GM23338 (cell line): ENCODE measurements at regions not wholly inside any gene's neighbourhood (a gene's known extent, or its start where the extent isn't known, plus 50 kb on each side); places are given as distances from the start of the nearest gene placed in this dataset.

Source experiments
- ATAC-seq: fragments of 200-7000 bp; cut with Tn5 transposase; 3 replicates; pipeline ENCODE4 v1.9.1; 2020
- DNase-seq: peaks from one replicate; pipeline ENCODE4 v3.0.0-alpha.2; 2015; ENCODE audit warnings: low spot score
- H2AFZ ChIP-seq: fragments of 200-600 bp; sonication (generic); 2 replicates; pipeline ENCODE4 v1.8.0; 2016; ENCODE audit warnings: antibody characterized with exemption, mild to moderate bottlenecking, moderate library complexity
- H3F3A ChIP-seq: fragments of 200-600 bp; sonication (generic); replicated peaks from 2 replicates; pipeline ENCODE4 v1.8.0; 2017; ENCODE audit warnings: antibody characterized with exemption, mixed run types, low read depth
- H3K27ac ChIP-seq: fragments of 200-600 bp; sonication (generic); 2 replicates; pipeline ENCODE4 v1.6.1; 2016; ENCODE audit warnings: low read depth
- H3K27me3 ChIP-seq: fragments of 200-600 bp; sonication (generic); 2 replicates; pipeline ENCODE4 v1.8.0; 2016; ENCODE audit warnings: mild to moderate bottlenecking, mixed run types, moderate library complexity; ENCODE audit not compliant: insufficient read depth
- H3K36me3 ChIP-seq: fragments of 200-600 bp; sonication (generic); 2 replicates; pipeline ENCODE4 v1.8.0; 2016; ENCODE audit warnings: mild to moderate bottlenecking; ENCODE audit not compliant: insufficient read depth
- H3K4me1 ChIP-seq: fragments of 200-600 bp; sonication (generic); 2 replicates; pipeline ENCODE4 v1.8.0; 2016; ENCODE audit warnings: mild to moderate bottlenecking, moderate library complexity; ENCODE audit not compliant: insufficient read depth
- H3K4me2 ChIP-seq: fragments of 200-600 bp; sonication (generic); 2 replicates; pipeline ENCODE4 v1.7.1; 2017; ENCODE audit warnings: mixed run types
- H3K4me3 ChIP-seq: fragments of 200-600 bp; sonication (generic); 2 replicates; pipeline ENCODE4 v1.6.1; 2016; ENCODE audit warnings: mixed run types
- H3K79me2 ChIP-seq: fragments of 200-600 bp; sonication (generic); replicated peaks from 2 replicates; pipeline ENCODE4 v1.8.0; 2017; ENCODE audit warnings: mild to moderate bottlenecking; ENCODE audit not compliant: insufficient read depth
- H3K9me2 ChIP-seq: fragments of 200-600 bp; sonication (generic); 2 replicates; pipeline ENCODE4 v1.8.0; 2017; ENCODE audit not compliant: insufficient read depth
- H4K20me1 ChIP-seq: fragments of 200-600 bp; sonication (generic); replicated peaks from 2 replicates; pipeline ENCODE4 v1.8.0; 2017; ENCODE audit warnings: mild to moderate bottlenecking; ENCODE audit not compliant: insufficient read depth
- H3K27ac Mint-ChIP-seq: 2 replicates; pipeline ENCODE4 v1.8.0; 2020; ENCODE audit warnings: inconsistent platforms, mild to moderate bottlenecking, moderate library complexity, mixed read lengths
- H3K27me3 Mint-ChIP-seq: 3 replicates; pipeline ENCODE4 v1.8.0; 2022; ENCODE audit warnings: low read depth, mild to moderate bottlenecking, moderate library complexity, mixed read lengths, inconsistent platforms; ENCODE audit not compliant: insufficient read depth, poor library complexity
- H3K36me3 Mint-ChIP-seq: 3 replicates; pipeline ENCODE4 v1.8.0; 2021; ENCODE audit warnings: low read depth, mild to moderate bottlenecking, inconsistent platforms, moderate library complexity, mixed read lengths
- H3K4me1 Mint-ChIP-seq: 3 replicates; pipeline ENCODE4 v1.8.0; 2020; ENCODE audit warnings: mild to moderate bottlenecking, inconsistent platforms, mixed read lengths
- H3K4me3 Mint-ChIP-seq: 3 replicates; pipeline ENCODE4 v1.8.0; 2021; ENCODE audit warnings: moderate library complexity, mild to moderate bottlenecking, inconsistent platforms, mixed read lengths
- H3K9me3 Mint-ChIP-seq: 3 replicates; pipeline ENCODE4 v1.8.0; 2020; ENCODE audit warnings: moderate library complexity, mild to moderate bottlenecking, inconsistent platforms, mixed read lengths
- CREB1 ChIP-seq: fragments of 250-450 bp; sonication (Bioruptor Pico); IDR thresholded peaks from 2 replicates; pipeline ENCODE4 v1.5.0; 2020; ENCODE audit warnings: low read depth, mild to moderate bottlenecking, moderate library complexity
- EZH2 ChIP-seq: fragments of 200-600 bp; sonication (generic); IDR thresholded peaks from one replicate; pipeline ENCODE4 v1.8.0; 2017; ENCODE audit warnings: antibody characterized with exemption, mild to moderate bottlenecking, low read depth; ENCODE audit not compliant: unreplicated experiment
- EZH2phosphoT487 ChIP-seq: fragments of 200-600 bp; sonication (generic); IDR thresholded peaks from one replicate; pipeline ENCODE4 v1.8.1; 2018; ENCODE audit warnings: antibody characterized with exemption; ENCODE audit not compliant: unreplicated experiment
- NANOG ChIP-seq: IDR thresholded peaks from 2 replicates; pipeline ENCODE4 v1.6.1; 2016; ENCODE audit warnings: antibody characterized with exemption, borderline replicate concordance
- POLR2AphosphoS5 ChIP-seq: IDR thresholded peaks from 2 replicates; pipeline ENCODE4 v1.6.1; 2016; ENCODE audit warnings: antibody characterized with exemption, low read depth
- ZNF114 ChIP-seq: fragments of 250-450 bp; sonication (Bioruptor Pico); IDR thresholded peaks from 2 replicates; pipeline ENCODE4 v1.5.0; 2020; ENCODE audit warnings: mild to moderate bottlenecking, moderate library complexity
- TF ChIP-seq, protein P1 (sequence below): IDR thresholded peaks from one replicate; pipeline ENCODE4 v1.6.1; 2018; ENCODE audit warnings: antibody characterized with exemption; ENCODE audit not compliant: unreplicated experiment
- TF ChIP-seq, protein P2 (sequence below), 2 experiments: fragments of 200-600 bp in 1 of 2; sonication (generic) in 1 of 2; conservative IDR thresholded peaks; 2 replicates each; pipeline versions ENCODE4 v1.5.1 to v1.6.1; 2016 to 2017; ENCODE audit warnings: antibody characterized with exemption in 2 of 2, low read depth in 2 of 2, mild to moderate bottlenecking in 2 of 2, moderate library complexity in 1 of 2
- TF ChIP-seq, protein P3 (sequence below): fragments of 250-450 bp; sonication (Bioruptor Pico); IDR thresholded peaks from 2 replicates; pipeline ENCODE4 v1.5.0; 2020; ENCODE audit warnings: mild to moderate bottlenecking, moderate library complexity
- TF ChIP-seq, protein P4 (sequence below): IDR thresholded peaks from 2 replicates; pipeline ENCODE4 v1.6.1; 2016; ENCODE audit warnings: antibody characterized with exemption

DNA sequence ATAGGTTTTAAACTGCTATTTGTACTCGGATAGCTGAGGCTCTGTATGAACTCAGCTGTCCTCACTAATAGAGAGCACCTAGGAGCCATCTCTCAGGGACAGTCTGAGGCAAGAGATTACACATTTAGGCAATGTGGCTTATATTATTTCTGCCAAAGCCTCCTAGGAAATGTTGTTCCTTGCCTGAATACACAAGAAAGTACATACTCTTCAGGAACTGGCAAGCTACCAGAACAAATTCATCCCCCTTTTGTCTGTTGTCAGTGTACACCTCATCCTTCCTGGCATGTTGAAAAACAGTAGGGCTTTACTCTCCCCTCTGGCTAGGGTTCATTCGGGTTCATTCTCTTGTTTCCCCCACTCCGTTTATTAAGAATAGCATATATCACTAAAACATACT lies 615.9 kb upstream of the FAT3 start (continued):
- TF ChIP-seq, protein P1, sequence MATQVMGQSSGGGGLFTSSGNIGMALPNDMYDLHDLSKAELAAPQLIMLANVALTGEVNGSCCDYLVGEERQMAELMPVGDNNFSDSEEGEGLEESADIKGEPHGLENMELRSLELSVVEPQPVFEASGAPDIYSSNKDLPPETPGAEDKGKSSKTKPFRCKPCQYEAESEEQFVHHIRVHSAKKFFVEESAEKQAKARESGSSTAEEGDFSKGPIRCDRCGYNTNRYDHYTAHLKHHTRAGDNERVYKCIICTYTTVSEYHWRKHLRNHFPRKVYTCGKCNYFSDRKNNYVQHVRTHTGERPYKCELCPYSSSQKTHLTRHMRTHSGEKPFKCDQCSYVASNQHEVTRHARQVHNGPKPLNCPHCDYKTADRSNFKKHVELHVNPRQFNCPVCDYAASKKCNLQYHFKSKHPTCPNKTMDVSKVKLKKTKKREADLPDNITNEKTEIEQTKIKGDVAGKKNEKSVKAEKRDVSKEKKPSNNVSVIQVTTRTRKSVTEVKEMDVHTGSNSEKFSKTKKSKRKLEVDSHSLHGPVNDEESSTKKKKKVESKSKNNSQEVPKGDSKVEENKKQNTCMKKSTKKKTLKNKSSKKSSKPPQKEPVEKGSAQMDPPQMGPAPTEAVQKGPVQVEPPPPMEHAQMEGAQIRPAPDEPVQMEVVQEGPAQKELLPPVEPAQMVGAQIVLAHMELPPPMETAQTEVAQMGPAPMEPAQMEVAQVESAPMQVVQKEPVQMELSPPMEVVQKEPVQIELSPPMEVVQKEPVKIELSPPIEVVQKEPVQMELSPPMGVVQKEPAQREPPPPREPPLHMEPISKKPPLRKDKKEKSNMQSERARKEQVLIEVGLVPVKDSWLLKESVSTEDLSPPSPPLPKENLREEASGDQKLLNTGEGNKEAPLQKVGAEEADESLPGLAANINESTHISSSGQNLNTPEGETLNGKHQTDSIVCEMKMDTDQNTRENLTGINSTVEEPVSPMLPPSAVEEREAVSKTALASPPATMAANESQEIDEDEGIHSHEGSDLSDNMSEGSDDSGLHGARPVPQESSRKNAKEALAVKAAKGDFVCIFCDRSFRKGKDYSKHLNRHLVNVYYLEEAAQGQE: no peak

DNA sequence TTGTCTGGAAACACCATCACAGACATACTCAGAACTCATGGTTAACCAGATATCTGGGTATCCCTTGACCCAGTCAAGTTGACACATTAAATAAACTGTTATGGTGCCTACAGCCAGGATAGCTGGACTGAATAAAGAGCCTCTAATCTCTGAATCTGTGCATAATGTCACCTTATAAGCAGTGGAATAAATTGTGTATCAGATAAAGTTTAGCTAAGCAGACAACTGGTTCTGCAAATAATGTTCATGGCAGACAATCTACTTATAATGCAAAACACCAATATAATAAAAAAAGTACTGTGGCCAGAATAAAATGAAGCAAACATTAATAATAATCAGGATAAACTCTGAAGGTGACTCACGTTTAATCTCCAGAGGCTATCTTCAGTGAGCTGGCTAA lies 628.5 kb upstream of the FAT3 start:
- Mint-ChIP-seq H3K36me3 (no peaks in the 10 kb centered on the region), H3K9me3 (peaks cover 18% of the 10 kb centered on the region), H3K4me1 (no peaks in the 10 kb centered on the region), H3K27ac (no peak overlapping the region), H3K27me3 (no peaks in the 10 kb centered on the region), H3K4me3 (no peak overlapping the region)
- peaks cover 10% of the 10 kb centered on the region; the same call in 1 of the 2 replicates for H3K9me2 ChIP-seq
- H4K20me1 ChIP-seq: no peaks in the 10 kb centered on the region
- no peak overlapping the region for H2AFZ ChIP-seq
- H3K4me3 ChIP-seq: no peak overlapping the region
- H3K79me2 ChIP-seq: no peaks in the 10 kb centered on the region
- no peaks in the 10 kb centered on the region for H3F3A ChIP-seq
- ATAC-seq: no peak
- no peak overlapping the region for H3K27ac ChIP-seq
- no peaks in the 10 kb centered on the region for H3K4me1 ChIP-seq
- no peaks in the 10 kb centered on the region for H3K27me3 ChIP-seq
- no peak for DNase-seq
- H3K36me3 ChIP-seq: no peaks in the 10 kb centered on the region
- no peak overlapping the region for H3K4me2 ChIP-seq
- TF ChIP-seq EZH2 (no peak), POLR2AphosphoS5 (no peak), ZNF114 (CRISPR knock-in tag) (no peak), EZH2phosphoT487 (no peak), CREB1 (CRISPR knock-in tag) (no peak), NANOG (no peak)
- TF ChIP-seq, protein P2, sequence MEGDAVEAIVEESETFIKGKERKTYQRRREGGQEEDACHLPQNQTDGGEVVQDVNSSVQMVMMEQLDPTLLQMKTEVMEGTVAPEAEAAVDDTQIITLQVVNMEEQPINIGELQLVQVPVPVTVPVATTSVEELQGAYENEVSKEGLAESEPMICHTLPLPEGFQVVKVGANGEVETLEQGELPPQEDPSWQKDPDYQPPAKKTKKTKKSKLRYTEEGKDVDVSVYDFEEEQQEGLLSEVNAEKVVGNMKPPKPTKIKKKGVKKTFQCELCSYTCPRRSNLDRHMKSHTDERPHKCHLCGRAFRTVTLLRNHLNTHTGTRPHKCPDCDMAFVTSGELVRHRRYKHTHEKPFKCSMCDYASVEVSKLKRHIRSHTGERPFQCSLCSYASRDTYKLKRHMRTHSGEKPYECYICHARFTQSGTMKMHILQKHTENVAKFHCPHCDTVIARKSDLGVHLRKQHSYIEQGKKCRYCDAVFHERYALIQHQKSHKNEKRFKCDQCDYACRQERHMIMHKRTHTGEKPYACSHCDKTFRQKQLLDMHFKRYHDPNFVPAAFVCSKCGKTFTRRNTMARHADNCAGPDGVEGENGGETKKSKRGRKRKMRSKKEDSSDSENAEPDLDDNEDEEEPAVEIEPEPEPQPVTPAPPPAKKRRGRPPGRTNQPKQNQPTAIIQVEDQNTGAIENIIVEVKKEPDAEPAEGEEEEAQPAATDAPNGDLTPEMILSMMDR (conservative IDR thresholded peaks at IDR 0.05; ENCODE audit: low read depth in 2 of 2): no peak
- TF ChIP-seq, protein P3, sequence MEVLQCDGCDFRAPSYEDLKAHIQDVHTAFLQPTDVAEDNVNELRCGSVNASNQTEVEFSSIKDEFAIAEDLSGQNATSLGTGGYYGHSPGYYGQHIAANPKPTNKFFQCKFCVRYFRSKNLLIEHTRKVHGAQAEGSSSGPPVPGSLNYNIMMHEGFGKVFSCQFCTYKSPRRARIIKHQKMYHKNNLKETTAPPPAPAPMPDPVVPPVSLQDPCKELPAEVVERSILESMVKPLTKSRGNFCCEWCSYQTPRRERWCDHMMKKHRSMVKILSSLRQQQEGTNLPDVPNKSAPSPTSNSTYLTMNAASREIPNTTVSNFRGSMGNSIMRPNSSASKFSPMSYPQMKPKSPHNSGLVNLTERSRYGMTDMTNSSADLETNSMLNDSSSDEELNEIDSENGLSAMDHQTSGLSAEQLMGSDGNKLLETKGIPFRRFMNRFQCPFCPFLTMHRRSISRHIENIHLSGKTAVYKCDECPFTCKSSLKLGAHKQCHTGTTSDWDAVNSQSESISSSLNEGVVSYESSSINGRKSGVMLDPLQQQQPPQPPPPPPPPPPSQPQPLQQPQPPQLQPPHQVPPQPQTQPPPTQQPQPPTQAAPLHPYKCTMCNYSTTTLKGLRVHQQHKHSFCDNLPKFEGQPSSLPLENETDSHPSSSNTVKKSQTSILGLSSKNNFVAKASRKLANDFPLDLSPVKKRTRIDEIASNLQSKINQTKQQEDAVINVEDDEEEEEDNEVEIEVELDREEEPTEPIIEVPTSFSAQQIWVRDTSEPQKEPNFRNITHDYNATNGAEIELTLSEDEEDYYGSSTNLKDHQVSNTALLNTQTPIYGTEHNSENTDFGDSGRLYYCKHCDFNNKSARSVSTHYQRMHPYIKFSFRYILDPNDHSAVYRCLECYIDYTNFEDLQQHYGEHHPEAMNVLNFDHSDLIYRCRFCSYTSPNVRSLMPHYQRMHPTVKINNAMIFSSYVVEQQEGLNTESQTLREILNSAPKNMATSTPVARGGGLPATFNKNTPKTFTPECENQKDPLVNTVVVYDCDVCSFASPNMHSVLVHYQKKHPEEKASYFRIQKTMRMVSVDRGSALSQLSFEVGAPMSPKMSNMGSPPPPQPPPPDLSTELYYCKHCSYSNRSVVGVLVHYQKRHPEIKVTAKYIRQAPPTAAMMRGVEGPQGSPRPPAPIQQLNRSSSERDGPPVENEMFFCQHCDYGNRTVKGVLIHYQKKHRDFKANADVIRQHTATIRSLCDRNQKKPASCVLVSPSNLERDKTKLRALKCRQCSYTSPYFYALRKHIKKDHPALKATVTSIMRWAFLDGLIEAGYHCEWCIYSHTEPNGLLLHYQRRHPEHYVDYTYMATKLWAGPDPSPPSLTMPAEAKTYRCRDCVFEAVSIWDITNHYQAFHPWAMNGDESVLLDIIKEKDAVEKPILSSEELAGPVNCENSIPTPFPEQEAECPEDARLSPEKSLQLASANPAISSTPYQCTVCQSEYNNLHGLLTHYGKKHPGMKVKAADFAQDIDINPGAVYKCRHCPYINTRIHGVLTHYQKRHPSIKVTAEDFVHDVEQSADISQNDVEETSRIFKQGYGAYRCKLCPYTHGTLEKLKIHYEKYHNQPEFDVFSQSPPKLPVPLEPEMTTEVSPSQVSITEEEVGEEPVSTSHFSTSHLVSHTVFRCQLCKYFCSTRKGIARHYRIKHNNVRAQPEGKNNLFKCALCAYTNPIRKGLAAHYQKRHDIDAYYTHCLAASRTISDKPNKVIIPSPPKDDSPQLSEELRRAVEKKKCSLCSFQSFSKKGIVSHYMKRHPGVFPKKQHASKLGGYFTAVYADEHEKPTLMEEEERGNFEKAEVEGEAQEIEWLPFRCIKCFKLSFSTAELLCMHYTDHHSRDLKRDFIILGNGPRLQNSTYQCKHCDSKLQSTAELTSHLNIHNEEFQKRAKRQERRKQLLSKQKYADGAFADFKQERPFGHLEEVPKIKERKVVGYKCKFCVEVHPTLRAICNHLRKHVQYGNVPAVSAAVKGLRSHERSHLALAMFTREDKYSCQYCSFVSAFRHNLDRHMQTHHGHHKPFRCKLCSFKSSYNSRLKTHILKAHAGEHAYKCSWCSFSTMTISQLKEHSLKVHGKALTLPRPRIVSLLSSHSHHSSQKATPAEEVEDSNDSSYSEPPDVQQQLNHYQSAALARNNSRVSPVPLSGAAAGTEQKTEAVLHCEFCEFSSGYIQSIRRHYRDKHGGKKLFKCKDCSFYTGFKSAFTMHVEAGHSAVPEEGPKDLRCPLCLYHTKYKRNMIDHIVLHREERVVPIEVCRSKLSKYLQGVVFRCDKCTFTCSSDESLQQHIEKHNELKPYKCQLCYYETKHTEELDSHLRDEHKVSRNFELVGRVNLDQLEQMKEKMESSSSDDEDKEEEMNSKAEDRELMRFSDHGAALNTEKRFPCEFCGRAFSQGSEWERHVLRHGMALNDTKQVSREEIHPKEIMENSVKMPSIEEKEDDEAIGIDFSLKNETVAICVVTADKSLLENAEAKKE: no peak
- TF ChIP-seq, protein P4, sequence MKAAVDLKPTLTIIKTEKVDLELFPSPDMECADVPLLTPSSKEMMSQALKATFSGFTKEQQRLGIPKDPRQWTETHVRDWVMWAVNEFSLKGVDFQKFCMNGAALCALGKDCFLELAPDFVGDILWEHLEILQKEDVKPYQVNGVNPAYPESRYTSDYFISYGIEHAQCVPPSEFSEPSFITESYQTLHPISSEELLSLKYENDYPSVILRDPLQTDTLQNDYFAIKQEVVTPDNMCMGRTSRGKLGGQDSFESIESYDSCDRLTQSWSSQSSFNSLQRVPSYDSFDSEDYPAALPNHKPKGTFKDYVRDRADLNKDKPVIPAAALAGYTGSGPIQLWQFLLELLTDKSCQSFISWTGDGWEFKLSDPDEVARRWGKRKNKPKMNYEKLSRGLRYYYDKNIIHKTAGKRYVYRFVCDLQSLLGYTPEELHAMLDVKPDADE: no peak
